Heart left ventricle (tissue), 13 donors: ENCODE measurements at regions not wholly inside any gene's neighbourhood (a gene's known extent, or its start where the extent isn't known, plus 50 kb on each side); places are given as distances from the start of the nearest gene placed in this dataset.

Experiments used
- POLR2A ChIP-seq, 2 donors: fragments of 450-650 bp; IDR thresholded peaks; one replicate each; pipeline ENCODE4 v1.6.1; 2017; ENCODE audit warnings: antibody characterized with exemption in 2 of 2, mild to moderate bottlenecking in 2 of 2, moderate library complexity in 2 of 2
- TF ChIP-seq, protein P1 (sequence below), 12 donors: fragments of 200-600 bp; sonication (generic) in 4 of 12; IDR thresholded peaks; one replicate each; pipeline versions ENCODE4 v1.5.0 to v1.8.0; 2018 to 2022; ENCODE audit warnings: antibody characterized with exemption in 12 of 12, mild to moderate bottlenecking in 5 of 12
- donor health status: ischemic (EF 13 %, LVEDD 7.1; RV severe dilation, severe dysfunction).
- donor health status: DM: no; HTN: yes; CAD: no.
- donor health status: DM: no; HTN: no; CAD: no.
- donor health status: ischemic (EF 25% LVEDD 6.9; RV normal size, moderate dysfunction).
- donor health status: ischemic (EF 25% LVEDD 5.7; RV mildly dilated, moderate dysfunction).
- donor health status: ischemic (EF 35%, LVEDD 5.7; RV mildly dilated, moderate dysfunction).
- donor health status: nonischemic (EF 11% LVEDD 7.7; RV severe dilation, severe dysfunction).
- donor health status: DM: yes; HTN: yes; CAD: no.
- donor health status: PGD.
- donor health status: ischemic (EF 29% LVEDD 5.4; RV normal size, mild dysfunction).
- donor health status: nonischemic (EF 23%, LVEDD 6.1; RV moderate dilation, normal function).

DNA sequence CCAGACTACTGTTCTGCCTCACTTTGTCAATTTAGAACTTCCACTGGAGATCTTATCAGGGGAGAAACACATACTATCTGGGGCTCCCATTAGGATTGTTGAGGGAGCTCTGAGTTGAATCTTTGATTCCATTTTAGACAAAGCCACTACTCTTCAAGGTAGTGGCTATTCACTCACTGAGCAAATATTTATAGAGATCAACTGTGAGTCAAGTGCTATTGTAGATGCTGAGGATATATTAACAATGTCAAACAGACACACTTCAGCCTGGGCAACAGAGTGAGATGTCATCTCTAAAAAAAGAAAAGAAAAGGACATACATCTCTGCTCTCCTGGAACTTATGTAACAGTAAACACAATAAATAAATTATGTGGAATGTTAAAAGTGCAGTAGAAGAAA is 315.3 kb downstream of the PTEN start:
- TF ChIP-seq POLR2A (IDR thresholded peaks at IDR 0.05), result no peak
- TF ChIP-seq, protein P1, sequence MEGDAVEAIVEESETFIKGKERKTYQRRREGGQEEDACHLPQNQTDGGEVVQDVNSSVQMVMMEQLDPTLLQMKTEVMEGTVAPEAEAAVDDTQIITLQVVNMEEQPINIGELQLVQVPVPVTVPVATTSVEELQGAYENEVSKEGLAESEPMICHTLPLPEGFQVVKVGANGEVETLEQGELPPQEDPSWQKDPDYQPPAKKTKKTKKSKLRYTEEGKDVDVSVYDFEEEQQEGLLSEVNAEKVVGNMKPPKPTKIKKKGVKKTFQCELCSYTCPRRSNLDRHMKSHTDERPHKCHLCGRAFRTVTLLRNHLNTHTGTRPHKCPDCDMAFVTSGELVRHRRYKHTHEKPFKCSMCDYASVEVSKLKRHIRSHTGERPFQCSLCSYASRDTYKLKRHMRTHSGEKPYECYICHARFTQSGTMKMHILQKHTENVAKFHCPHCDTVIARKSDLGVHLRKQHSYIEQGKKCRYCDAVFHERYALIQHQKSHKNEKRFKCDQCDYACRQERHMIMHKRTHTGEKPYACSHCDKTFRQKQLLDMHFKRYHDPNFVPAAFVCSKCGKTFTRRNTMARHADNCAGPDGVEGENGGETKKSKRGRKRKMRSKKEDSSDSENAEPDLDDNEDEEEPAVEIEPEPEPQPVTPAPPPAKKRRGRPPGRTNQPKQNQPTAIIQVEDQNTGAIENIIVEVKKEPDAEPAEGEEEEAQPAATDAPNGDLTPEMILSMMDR (IDR thresholded peaks at IDR 0.05), result no peak
